RWPE2 (cell line): ENCODE measurements at regions not wholly inside any gene's neighbourhood (a gene's known extent, or its start where the extent isn't known, plus 50 kb on each side); places are given as distances from the start of the nearest gene placed in this dataset.
A peak's percentile ranks its signal among the peaks of the same experiment; 100 is the strongest.

Source experiments
- ATAC-seq: fragments of 200-7000 bp; cut with Tn5 transposase; 3 replicates; pipeline ENCODE4 v1.9.1; 2021; ENCODE audit warnings: low read depth
- DNase-seq: peaks from one replicate; pipeline ENCODE4 v3.0.0-alpha.2; 2020; ENCODE audit warnings: low spot score
- H3K27ac ChIP-seq: fragments of 450-650 bp; 2 replicates; pipeline ENCODE4 v1.5.1; 2017; ENCODE audit warnings: mild to moderate bottlenecking; ENCODE audit not compliant: poor library complexity, severe bottlenecking
- H3K27me3 ChIP-seq: fragments of 250-450 bp; sonication (Bioruptor Pico); 2 replicates; pipeline ENCODE4 v1.5.1; 2021; ENCODE audit warnings: mild to moderate bottlenecking, moderate library complexity; ENCODE audit not compliant: insufficient read depth, poor library complexity, severe bottlenecking
- H3K36me3 ChIP-seq: fragments of 250-450 bp; sonication (Bioruptor Pico); 2 replicates; pipeline ENCODE4 v1.5.1; 2020; ENCODE audit warnings: low read depth, mild to moderate bottlenecking, moderate library complexity
- H3K4me1 ChIP-seq: fragments of 250-450 bp; sonication (Bioruptor Pico); 2 replicates; pipeline ENCODE4 v1.5.1; 2021; ENCODE audit warnings: mild to moderate bottlenecking, moderate library complexity; ENCODE audit not compliant: insufficient read depth, poor library complexity, severe bottlenecking
- H3K4me3 ChIP-seq: fragments of 250-450 bp; sonication (Bioruptor Pico); 2 replicates; pipeline ENCODE4 v1.5.1; 2021; ENCODE audit warnings: mild to moderate bottlenecking, moderate library complexity; ENCODE audit not compliant: severe bottlenecking
- H3K9me3 ChIP-seq: fragments of 250-450 bp; sonication (Bioruptor Pico); 2 replicates; pipeline ENCODE4 v1.5.1; 2021; ENCODE audit warnings: mild to moderate bottlenecking, moderate library complexity; ENCODE audit not compliant: severe bottlenecking
- TF ChIP-seq, protein P1 (sequence below): fragments of 450-650 bp; IDR thresholded peaks from one replicate; pipeline ENCODE4 v1.5.1; 2017; ENCODE audit warnings: mild to moderate bottlenecking, moderate library complexity; ENCODE audit not compliant: poor library complexity, severe bottlenecking

DNA sequence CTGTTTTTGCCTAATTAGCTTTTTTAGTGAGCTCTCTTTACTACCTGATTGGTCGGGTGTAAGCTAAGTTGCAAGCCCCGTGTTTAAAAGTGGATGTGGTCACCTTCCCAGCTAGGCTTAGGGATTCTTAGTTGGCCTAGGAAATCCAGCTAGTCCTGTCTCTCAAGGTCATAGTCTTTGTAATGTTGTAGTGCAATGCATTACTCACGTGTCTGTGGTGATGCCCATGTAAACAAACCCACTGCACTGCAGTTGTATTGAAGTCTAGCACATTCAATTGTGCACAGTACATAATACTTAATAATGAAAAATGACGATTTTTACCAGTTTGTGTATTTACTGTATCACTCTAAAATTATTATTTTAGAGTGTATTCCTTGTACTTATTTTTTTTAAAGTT lies 335.5 kb downstream of the NUAK1 start:
- Histone ChIP-seq H3K36me3 (no peaks in the 10 kb centered on the region), H3K27me3 (no peaks in the 10 kb centered on the region), H3K4me1 (no peaks in the 10 kb centered on the region), H3K27ac (no peak overlapping the region), H3K4me3 (no peak overlapping the region), H3K9me3 (no peaks in the 10 kb centered on the region)
- TF ChIP-seq, protein P1, sequence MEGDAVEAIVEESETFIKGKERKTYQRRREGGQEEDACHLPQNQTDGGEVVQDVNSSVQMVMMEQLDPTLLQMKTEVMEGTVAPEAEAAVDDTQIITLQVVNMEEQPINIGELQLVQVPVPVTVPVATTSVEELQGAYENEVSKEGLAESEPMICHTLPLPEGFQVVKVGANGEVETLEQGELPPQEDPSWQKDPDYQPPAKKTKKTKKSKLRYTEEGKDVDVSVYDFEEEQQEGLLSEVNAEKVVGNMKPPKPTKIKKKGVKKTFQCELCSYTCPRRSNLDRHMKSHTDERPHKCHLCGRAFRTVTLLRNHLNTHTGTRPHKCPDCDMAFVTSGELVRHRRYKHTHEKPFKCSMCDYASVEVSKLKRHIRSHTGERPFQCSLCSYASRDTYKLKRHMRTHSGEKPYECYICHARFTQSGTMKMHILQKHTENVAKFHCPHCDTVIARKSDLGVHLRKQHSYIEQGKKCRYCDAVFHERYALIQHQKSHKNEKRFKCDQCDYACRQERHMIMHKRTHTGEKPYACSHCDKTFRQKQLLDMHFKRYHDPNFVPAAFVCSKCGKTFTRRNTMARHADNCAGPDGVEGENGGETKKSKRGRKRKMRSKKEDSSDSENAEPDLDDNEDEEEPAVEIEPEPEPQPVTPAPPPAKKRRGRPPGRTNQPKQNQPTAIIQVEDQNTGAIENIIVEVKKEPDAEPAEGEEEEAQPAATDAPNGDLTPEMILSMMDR: no peak
- DNase-seq (no peak), ATAC-seq (no peak)

DNA sequence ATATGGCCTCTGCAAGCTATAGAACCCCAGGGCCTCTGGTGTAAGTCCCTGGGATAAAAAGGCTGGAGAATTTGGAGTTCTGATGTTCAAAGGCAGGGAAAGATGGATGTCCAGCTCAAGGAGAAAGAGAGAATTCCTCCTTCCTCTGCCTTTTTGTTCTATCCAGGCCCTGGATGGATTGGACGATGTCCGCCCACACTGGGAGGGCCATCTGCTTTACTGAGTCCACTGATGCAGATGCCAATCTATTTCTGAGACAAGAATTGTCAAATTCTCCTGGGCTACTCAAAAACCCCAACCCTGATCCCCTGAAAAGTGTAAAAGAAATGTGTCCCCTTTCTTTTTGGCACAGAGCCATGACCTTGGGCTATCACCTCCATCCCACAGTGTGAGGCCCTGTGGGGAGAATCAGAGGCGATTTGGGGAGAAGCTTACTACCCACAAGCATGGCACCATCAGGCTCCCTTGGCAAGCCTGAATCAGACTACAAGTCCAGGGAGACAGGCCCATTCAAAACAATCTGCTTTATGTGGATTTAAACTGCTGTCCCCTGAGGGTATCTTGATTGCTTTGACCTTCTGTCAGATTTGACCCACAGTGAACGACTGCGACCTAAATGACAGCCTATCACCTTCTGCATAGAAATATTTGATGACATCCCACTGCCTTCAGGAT lies 334.0 kb downstream of the NUAK1 start:
- ATAC-seq: no peak
- Histone ChIP-seq H3K9me3 (no peaks in the 10 kb centered on the region), H3K4me1 (no peaks in the 10 kb centered on the region), H3K27me3 (no peaks in the 10 kb centered on the region), H3K4me3 (no peak overlapping the region), H3K36me3 (no peaks in the 10 kb centered on the region), H3K27ac (no peak overlapping the region)
- TF ChIP-seq, protein P1: no peak
- no peak for DNase-seq

DNA sequence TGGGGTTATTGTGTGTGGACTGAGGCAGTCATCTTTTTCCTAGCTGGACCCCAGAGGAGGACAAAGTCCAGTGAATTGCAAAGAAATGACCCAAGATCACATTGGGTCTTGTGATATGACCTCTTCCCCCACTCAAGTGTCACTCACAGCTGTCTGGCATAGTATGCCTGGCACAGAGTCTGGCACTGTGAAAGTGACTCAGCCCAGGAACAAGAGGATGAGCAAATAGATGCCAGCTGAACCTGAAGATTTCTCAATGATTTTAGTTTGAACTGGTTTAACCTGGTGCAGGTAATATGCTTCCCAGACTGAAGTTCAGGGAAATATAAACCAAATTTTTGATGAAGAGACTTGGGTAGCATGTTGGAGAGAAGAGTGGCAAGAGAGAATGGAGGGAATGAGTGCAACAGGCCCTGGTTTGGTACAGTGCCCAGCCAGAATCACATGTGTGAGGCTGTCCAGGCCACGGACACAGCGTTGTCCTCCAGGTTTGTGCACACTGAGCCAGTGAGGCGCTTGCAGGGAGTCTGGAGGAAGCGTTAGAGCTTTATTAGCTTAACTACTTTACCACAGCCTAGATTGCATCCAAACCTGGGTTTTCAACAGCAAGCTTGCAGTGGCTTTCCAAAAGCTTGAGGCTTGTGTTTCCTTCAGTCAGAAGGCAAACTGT lies 332.9 kb downstream of the NUAK1 start:
- no peaks in the 10 kb centered on the region for H3K4me1 ChIP-seq
- no peaks in the 10 kb centered on the region for H3K27me3 ChIP-seq
- H3K27ac ChIP-seq: no peak overlapping the region
- H3K4me3 ChIP-seq: no peak overlapping the region
- H3K9me3 ChIP-seq: no peaks in the 10 kb centered on the region
- peak; percentile 56; the same call in 2 of the 3 replicates for ATAC-seq
- TF ChIP-seq, protein P1: no peak
- no peaks in the 10 kb centered on the region for H3K36me3 ChIP-seq
- DNase-seq: no peak

DNA sequence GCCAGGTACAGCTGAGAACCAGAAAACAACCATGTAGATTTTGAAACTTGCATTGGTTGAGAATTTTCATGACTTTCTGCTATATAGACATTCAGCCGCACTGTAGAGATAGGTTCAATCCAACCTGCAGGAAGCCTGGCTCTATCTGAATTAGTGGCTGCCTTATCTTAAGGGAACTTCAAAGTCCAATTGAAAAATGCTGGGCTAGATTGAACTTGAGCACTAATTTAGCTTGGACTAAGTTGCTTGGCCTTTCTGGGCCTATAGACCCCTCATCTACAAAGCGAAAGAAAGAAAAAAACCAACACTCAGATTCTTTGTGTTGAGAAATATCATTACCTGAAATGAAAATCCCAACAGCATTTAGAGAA lies 332.4 kb downstream of the NUAK1 start:
- ATAC-seq (no peak), DNase-seq (no peak)
- H3K4me3 ChIP-seq: no peak overlapping the region
- H3K9me3 ChIP-seq: no peaks in the 10 kb centered on the region
- H3K27me3 ChIP-seq: no peaks in the 10 kb centered on the region
- H3K36me3 ChIP-seq: no peaks in the 10 kb centered on the region
- TF ChIP-seq, protein P1: no peak
- H3K4me1 ChIP-seq: no peaks in the 10 kb centered on the region
- H3K27ac ChIP-seq: no peak overlapping the region

DNA sequence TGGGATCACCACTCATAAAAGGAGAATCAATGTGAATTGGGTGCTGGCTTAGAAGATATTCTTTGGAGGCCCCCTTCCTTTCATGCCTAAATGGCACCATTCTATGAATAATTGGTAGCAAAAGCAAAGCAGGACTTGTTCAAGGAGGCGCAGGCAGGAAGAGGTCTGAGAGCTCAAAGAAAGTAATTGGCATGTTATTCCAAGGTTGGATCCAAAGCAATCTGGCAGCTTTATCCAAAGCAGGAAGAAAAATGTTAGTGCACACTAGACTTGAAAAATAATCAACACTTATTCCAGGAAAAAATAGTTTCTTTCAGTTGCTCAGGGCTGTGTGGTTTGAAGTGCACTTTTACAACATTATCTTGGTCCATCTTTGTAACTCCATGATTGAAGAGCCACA lies 326.4 kb downstream of the NUAK1 start:
- Histone ChIP-seq H3K9me3 (no peaks in the 10 kb centered on the region), H3K27ac (no peak overlapping the region), H3K27me3 (no peaks in the 10 kb centered on the region), H3K4me3 (no peak overlapping the region), H3K4me1 (no peaks in the 10 kb centered on the region), H3K36me3 (no peaks in the 10 kb centered on the region)
- ATAC-seq (no peak), DNase-seq (no peak)
- TF ChIP-seq, protein P1: no peak
